Body of pancreas (tissue), 4 donors: ENCODE measurements at regions not wholly inside any gene's neighbourhood (a gene's known extent, or its start where the extent isn't known, plus 50 kb on each side); places are given as distances from the start of the nearest gene placed in this dataset.
A peak's percentile ranks its signal among the peaks of the same experiment; 100 is the strongest.

Experiments
- POLR2A ChIP-seq, 3 donors: fragments of 450-650 bp; IDR thresholded peaks; one replicate each; pipeline ENCODE4 v1.6.1; 2016; ENCODE audit warnings: antibody characterized with exemption in 3 of 3, mild to moderate bottlenecking in 2 of 3
- TF ChIP-seq, protein P1 (sequence below), 7 experiments: fragments of 450-650 bp in 4 of 7; fragments of 200-600 bp in 3 of 7; sonication (generic) in 3 of 7; IDR thresholded peaks; one replicate each; pipeline ENCODE4 v1.5.1; 2016 to 2019; ENCODE audit warnings: antibody characterized with exemption in 7 of 7

DNA sequence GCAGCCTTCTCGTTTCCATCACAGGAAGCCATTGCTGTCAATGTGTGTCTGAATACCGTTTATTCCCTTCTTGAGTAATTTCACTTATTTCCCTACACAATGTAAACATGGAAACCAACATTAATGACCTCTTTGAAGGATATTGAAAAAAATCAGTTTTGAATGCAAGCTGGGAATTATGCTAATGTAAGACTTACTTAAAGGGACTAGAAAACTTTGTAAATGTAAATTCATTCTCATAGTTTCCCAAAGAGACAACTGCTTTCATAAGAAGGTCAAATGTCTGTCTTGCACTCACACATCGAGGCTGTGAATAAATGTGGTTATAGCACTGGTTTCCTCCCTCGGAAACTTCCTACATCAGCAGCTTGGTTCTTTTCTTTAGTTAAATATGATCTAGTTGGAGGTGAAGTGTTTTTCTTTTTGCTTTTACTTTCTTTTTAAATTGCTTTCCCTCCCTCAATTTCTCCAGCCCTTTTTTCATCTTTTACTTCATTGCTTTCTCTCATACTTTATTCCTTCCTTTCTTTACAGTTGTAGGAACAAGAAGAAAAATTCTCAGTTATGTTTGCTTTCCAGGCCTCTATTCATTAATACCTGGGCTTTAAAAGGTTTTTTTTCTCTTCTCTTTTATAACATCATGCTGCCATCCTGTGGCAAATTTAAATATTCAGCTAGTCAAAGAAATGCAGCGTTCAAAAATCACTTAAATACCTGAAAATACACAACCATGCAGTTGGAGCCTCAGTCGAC is 108.3 kb downstream of the TNFAIP3 start:
- TF ChIP-seq POLR2A (IDR thresholded peaks at IDR 0.05), result no peak
- TF ChIP-seq, protein P1, sequence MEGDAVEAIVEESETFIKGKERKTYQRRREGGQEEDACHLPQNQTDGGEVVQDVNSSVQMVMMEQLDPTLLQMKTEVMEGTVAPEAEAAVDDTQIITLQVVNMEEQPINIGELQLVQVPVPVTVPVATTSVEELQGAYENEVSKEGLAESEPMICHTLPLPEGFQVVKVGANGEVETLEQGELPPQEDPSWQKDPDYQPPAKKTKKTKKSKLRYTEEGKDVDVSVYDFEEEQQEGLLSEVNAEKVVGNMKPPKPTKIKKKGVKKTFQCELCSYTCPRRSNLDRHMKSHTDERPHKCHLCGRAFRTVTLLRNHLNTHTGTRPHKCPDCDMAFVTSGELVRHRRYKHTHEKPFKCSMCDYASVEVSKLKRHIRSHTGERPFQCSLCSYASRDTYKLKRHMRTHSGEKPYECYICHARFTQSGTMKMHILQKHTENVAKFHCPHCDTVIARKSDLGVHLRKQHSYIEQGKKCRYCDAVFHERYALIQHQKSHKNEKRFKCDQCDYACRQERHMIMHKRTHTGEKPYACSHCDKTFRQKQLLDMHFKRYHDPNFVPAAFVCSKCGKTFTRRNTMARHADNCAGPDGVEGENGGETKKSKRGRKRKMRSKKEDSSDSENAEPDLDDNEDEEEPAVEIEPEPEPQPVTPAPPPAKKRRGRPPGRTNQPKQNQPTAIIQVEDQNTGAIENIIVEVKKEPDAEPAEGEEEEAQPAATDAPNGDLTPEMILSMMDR (IDR thresholded peaks at IDR 0.05), result peak in 5 of 7 experiments; percentile 17 to 42 (median 36)
